ENCODE measurements at regions not wholly inside any gene's neighbourhood (a gene's known extent, or its start where the extent isn't known, plus 50 kb on each side); places are given as distances from the start of the nearest gene placed in this dataset.

- H3K56ac ChIP-seq (ENCODE audit: extremely low read depth, insufficient read depth, low read length) = no peak overlapping the region
- in situ Hi-C loops (cut with MboI; ENCODE audit: low sequenced_read_pairs) = no loop called here
- H2AFZ ChIP-seq (replicated peaks; ENCODE audit: low read length, poor library complexity) = no peak overlapping the region
- WGBS, 2 experiments (ENCODE audit: extremely low coverage in 2 of 2, insufficient read length in 1 of 2) = 20% methylated on average over 1 of the region's 5 CpGs; no CpG with 5 or more reads in 1 of the 2 experiments
- H4K8ac ChIP-seq (ENCODE audit: low read depth in 2 of 2, low read length in 2 of 2) = no peak overlapping the region
- TF ChIP-seq MXI1 (IDR thresholded peaks at IDR 0.05; ENCODE audit: borderline replicate concordance, low read depth, low read length) (no peak), NFE2L2 (IDR thresholded peaks at IDR 0.05; ENCODE audit: low read depth, low read length) (no peak)
- H4K5ac ChIP-seq (ENCODE audit: low read depth, low read length) = no peak overlapping the region
- no peak overlapping the region for H2AK5ac ChIP-seq (ENCODE audit: low read depth, low read length)
- H2BK15ac ChIP-seq (ENCODE audit: low read depth, low read length) = no peak overlapping the region
- no peaks in the 10 kb centered on the region for H3K4me1 ChIP-seq (ENCODE audit: control insufficient read depth, insufficient read depth, low read length)
- no peak overlapping the region for H4K91ac ChIP-seq (ENCODE audit: insufficient read depth, low read depth, low read length)
- no peak overlapping the region for H3K27ac ChIP-seq (ENCODE audit: insufficient read depth, low read length)
- no TSS peak for BruUV-seq (replicated peaks)
- DNase-seq = no peak
- no peaks in the 10 kb centered on the region for H4K20me1 ChIP-seq (ENCODE audit: insufficient read depth, low read length)
- no peak overlapping the region for H2BK20ac ChIP-seq (ENCODE audit: low read depth, low read length)
- H3K9me3 ChIP-seq (ENCODE audit: control insufficient read depth, insufficient read depth, low read length) = peaks cover 6% of the 10 kb centered on the region
- H3K4me3 ChIP-seq (ENCODE audit: insufficient read depth, low read depth, low read length) = no peak overlapping the region
- no peak overlapping the region for H3K23ac ChIP-seq (ENCODE audit: low read depth, low read length)
- H3K27me3 ChIP-seq (ENCODE audit: control insufficient read depth, insufficient read depth, low read length) = no peaks in the 10 kb centered on the region
- no peak overlapping the region for H2BK120ac ChIP-seq (ENCODE audit: low read depth, low read length)
- ChIA-PET POLR2A (ENCODE audit: unreplicated experiment) (no interaction called here), CTCF (no interaction called here)
- no peak overlapping the region for H3K4ac ChIP-seq (ENCODE audit: low read depth, low read length)
- intact Hi-C loops (cut with micrococcal nuclease) = loop anchor here (10.0 kb wide), 1 partner anchor 226 kb away; no protein-coding TSS in a partner anchor
- H2AK9ac ChIP-seq (replicated peaks; ENCODE audit: low read depth, low read length, poor library complexity) = no peak overlapping the region
- no peak overlapping the region for H2BK5ac ChIP-seq (ENCODE audit: low read depth, low read length, poor library complexity, severe bottlenecking)
- no peak overlapping the region for H3K9ac ChIP-seq (ENCODE audit: low read depth, low read length)
- no peaks in the 10 kb centered on the region for H3K9me1 ChIP-seq (ENCODE audit: insufficient read depth, low read length)
- no peak overlapping the region for H3K18ac ChIP-seq (ENCODE audit: low read depth, low read length)
- no peaks in the 10 kb centered on the region for H3K79me1 ChIP-seq (ENCODE audit: low read depth in 1 of 2, low read length in 2 of 2)
- ATAC-seq (ENCODE audit: low read depth) = no peak
- H3K4me2 ChIP-seq (ENCODE audit: low read depth, low read length) = no peak overlapping the region
- dilution Hi-C loops (cut with HindIII; ENCODE audit: low sequenced_read_pairs, unreplicated experiment) = no loop called here
- no peaks in the 10 kb centered on the region for H3K36me3 ChIP-seq (ENCODE audit: control insufficient read depth, insufficient read depth, low read length)
- H3K14ac ChIP-seq (replicated peaks; ENCODE audit: low read depth, low read length) = no peak overlapping the region
These were observed 537.6 kb downstream of the ANXA1 start for GRCh38 chr9:73689051-73689870.

Measured in IMR-90 (cell line).